HEK293 (cell line): ENCODE measurements at regions not wholly inside any gene's neighbourhood (a gene's known extent, or its start where the extent isn't known, plus 50 kb on each side); places are given as distances from the start of the nearest gene placed in this dataset.

Experiments used
- CTCF ChIA-PET: fragments of 350-600 bp; formaldehyde crosslinking; extraction: SDS; loops from one replicate; lab custom pipeline; 2021; ENCODE audit warnings: antibody characterized with exemption; lab: Yijun Ruan, JAX
- POLR2A ChIA-PET: fragments of 300-600 bp; formaldehyde crosslinking; extraction: SDS; loops from one replicate; lab custom pipeline; 2020; ENCODE audit warnings: antibody characterized with exemption, inconsistent platforms; lab: Yijun Ruan, JAX
- H3K27ac ChIP-seq: fragments of 200-500 bp; sonication (Bioruptor generic); 2 replicates; pipeline ENCODE4 v1.5.1; 2014; ENCODE audit warnings: low read depth, low read length, control low read depth, inconsistent platforms; ENCODE audit errors: extremely low read depth
- H3K36me3 ChIP-seq, 2 experiments: fragments of 200-500 bp in 1 of 2; sonication (Bioruptor generic) in 1 of 2; 1 replicate in 1 of 2; 2 replicates in 1 of 2; pipeline ENCODE4 v1.5.1; 2014 to 2017; ENCODE audit warnings: inconsistent platforms in 2 of 2, low read length in 2 of 2; ENCODE audit not compliant: control insufficient read depth in 2 of 2, insufficient read depth in 1 of 2
- H3K4me1 ChIP-seq: fragments of 200-500 bp; sonication (Bioruptor generic); 2 replicates; pipeline ENCODE4 v1.5.1; 2014; ENCODE audit warnings: mild to moderate bottlenecking, low read length, inconsistent platforms; ENCODE audit not compliant: control insufficient read depth, insufficient read depth
- H3K4me3 ChIP-seq: 2 replicates; pipeline ENCODE4 v1.5.1; 2011; ENCODE audit warnings: low read depth, mild to moderate bottlenecking, control low read depth, low read length, moderate library complexity
- H3K9me3 ChIP-seq: fragments of 200-500 bp; sonication (Bioruptor generic); 2 replicates; pipeline ENCODE4 v1.5.1; 2014; ENCODE audit warnings: low read depth, low read length, inconsistent platforms; ENCODE audit not compliant: control insufficient read depth, insufficient read depth
- FEZF1 ChIP-seq: fragments of 450-650 bp; formaldehyde crosslinking; IDR thresholded peaks from 2 replicates; pipeline ENCODE4 v1.5.1; 2016; ENCODE audit warnings: missing biosample characterization, missing genetic modification characterization
- KLF7 ChIP-seq: fragments of 450-650 bp; formaldehyde crosslinking; IDR thresholded peaks from 2 replicates; pipeline ENCODE4 v1.5.1; 2016; ENCODE audit warnings: missing biosample characterization, missing genetic modification characterization, borderline replicate concordance
- SP3 ChIP-seq: fragments of 450-650 bp; formaldehyde crosslinking; IDR thresholded peaks from 2 replicates; pipeline ENCODE4 v1.5.1; 2016; ENCODE audit warnings: missing biosample characterization, missing genetic modification characterization
- TRIM28 ChIP-seq: IDR thresholded peaks from 2 replicates; pipeline ENCODE4 v1.6.1; 2011; ENCODE audit warnings: low read length, control low read depth, borderline replicate concordance
- YY2 ChIP-seq: fragments of 450-650 bp; formaldehyde crosslinking; IDR thresholded peaks from 2 replicates; pipeline ENCODE4 v1.5.1; 2016; ENCODE audit warnings: missing biosample characterization, missing genetic modification characterization
- ZFP69B ChIP-seq: fragments of 450-650 bp; formaldehyde crosslinking; IDR thresholded peaks from 2 replicates; pipeline ENCODE4 v1.5.1; 2016; ENCODE audit warnings: missing biosample characterization, missing genetic modification characterization
- ZNF2 ChIP-seq: fragments of 450-650 bp; formaldehyde crosslinking; IDR thresholded peaks from 2 replicates; pipeline ENCODE4 v1.5.1; 2016; ENCODE audit warnings: missing biosample characterization, missing genetic modification characterization
- ZNF335 ChIP-seq: fragments of 450-650 bp; formaldehyde crosslinking; conservative IDR thresholded peaks from 2 replicates; pipeline ENCODE4 v1.5.1; 2016; ENCODE audit warnings: missing biosample characterization, missing genetic modification characterization
- ZNF394 ChIP-seq: fragments of 450-650 bp; formaldehyde crosslinking; IDR thresholded peaks from 2 replicates; pipeline ENCODE4 v1.5.1; 2016; ENCODE audit warnings: missing biosample characterization, missing genetic modification characterization, mild to moderate bottlenecking, moderate library complexity, borderline replicate concordance
- ZNF48 ChIP-seq: fragments of 450-650 bp; formaldehyde crosslinking; IDR thresholded peaks from 2 replicates; pipeline ENCODE4 v1.5.1; 2016; ENCODE audit warnings: missing biosample characterization, missing genetic modification characterization
- ZNF521 ChIP-seq: fragments of 450-650 bp; formaldehyde crosslinking; IDR thresholded peaks from 2 replicates; pipeline ENCODE4 v1.5.1; 2017; ENCODE audit warnings: missing biosample characterization, mild to moderate bottlenecking, missing genetic modification characterization
- ZNF585B ChIP-seq: fragments of 450-650 bp; formaldehyde crosslinking; IDR thresholded peaks from 2 replicates; pipeline ENCODE4 v1.5.1; 2016; ENCODE audit warnings: missing biosample characterization, missing genetic modification characterization
- ZNF610 ChIP-seq: fragments of 450-650 bp; formaldehyde crosslinking; IDR thresholded peaks from 2 replicates; pipeline ENCODE4 v1.5.1; 2016; ENCODE audit warnings: missing biosample characterization, missing genetic modification characterization, borderline replicate concordance
- ZNF626 ChIP-seq: fragments of 450-650 bp; sonication (Bioruptor Pico); formaldehyde crosslinking; IDR thresholded peaks from 2 replicates; pipeline ENCODE4 v1.5.1; 2018; ENCODE audit warnings: missing biosample characterization, missing genetic modification characterization, inconsistent platforms
- ZNF629 ChIP-seq: fragments of 450-650 bp; formaldehyde crosslinking; IDR thresholded peaks from 2 replicates; pipeline ENCODE4 v1.5.1; 2017; ENCODE audit warnings: missing biosample characterization, missing genetic modification characterization
- ZNF654 ChIP-seq: fragments of 450-650 bp; formaldehyde crosslinking; IDR thresholded peaks from 2 replicates; pipeline ENCODE4 v1.5.1; 2016; ENCODE audit warnings: low read depth, missing biosample characterization, missing genetic modification characterization
- TF ChIP-seq, protein P1 (sequence below): fragments of 450-650 bp; formaldehyde crosslinking; IDR thresholded peaks from 2 replicates; pipeline ENCODE4 v1.5.1; 2016; ENCODE audit warnings: missing biosample characterization, missing genetic modification characterization
- TF ChIP-seq, protein P2 (sequence below): fragments of 450-650 bp; formaldehyde crosslinking; IDR thresholded peaks from 2 replicates; pipeline ENCODE4; 2016; ENCODE audit warnings: missing biosample characterization, missing genetic modification characterization
- TF ChIP-seq, protein P3 (sequence below): fragments of 450-650 bp; formaldehyde crosslinking; IDR thresholded peaks from 2 replicates; pipeline ENCODE4 v1.5.1; 2016; ENCODE audit warnings: missing biosample characterization, missing genetic modification characterization, low read depth
- TF ChIP-seq, protein P4 (sequence below): fragments of 450-650 bp; IDR thresholded peaks from 2 replicates; pipeline ENCODE4 v1.5.1; 2018; ENCODE audit warnings: missing biosample characterization, mild to moderate bottlenecking, missing genetic modification characterization

DNA sequence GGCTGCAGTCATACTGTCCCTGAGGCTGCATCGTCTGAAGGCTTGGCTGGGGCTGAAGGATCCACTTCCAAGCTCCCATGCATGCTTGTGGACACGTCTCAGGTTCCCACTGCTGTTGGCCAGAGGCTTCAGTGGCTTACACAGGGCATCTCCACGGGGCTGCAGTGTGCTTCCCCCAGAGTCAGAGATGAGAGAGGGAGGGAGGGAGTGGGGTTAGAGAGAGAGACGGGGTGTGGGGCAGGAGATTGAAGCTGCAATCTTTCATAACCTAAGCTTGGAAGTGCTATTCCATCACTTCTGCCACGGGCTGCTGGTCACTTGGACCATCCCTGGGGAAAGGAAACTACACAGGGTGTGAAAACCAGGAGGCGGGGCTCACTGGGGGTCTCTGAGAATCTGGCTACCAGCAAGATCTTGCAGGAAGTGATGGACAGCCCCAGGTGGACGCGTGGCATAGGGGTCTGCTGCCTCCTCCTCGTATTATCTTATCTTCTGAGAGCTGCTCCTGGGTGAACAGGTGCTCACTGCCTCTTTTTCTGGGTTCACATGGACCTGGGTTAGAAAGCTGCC, 63.0 kb upstream of the MYEOV start:
- TF ChIP-seq, protein P1, sequence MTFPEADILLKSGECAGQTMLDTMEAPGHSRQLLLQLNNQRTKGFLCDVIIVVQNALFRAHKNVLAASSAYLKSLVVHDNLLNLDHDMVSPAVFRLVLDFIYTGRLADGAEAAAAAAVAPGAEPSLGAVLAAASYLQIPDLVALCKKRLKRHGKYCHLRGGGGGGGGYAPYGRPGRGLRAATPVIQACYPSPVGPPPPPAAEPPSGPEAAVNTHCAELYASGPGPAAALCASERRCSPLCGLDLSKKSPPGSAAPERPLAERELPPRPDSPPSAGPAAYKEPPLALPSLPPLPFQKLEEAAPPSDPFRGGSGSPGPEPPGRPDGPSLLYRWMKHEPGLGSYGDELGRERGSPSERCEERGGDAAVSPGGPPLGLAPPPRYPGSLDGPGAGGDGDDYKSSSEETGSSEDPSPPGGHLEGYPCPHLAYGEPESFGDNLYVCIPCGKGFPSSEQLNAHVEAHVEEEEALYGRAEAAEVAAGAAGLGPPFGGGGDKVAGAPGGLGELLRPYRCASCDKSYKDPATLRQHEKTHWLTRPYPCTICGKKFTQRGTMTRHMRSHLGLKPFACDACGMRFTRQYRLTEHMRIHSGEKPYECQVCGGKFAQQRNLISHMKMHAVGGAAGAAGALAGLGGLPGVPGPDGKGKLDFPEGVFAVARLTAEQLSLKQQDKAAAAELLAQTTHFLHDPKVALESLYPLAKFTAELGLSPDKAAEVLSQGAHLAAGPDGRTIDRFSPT (tag by site-specific recombination) = no peak
- TF ChIP-seq TRIM28 (no peak), ZFP69B (tag by site-specific recombination) (no peak), ZNF335 (no peak), ZNF48 (no peak), KLF7 (no peak)
- TF ChIP-seq, protein P2, sequence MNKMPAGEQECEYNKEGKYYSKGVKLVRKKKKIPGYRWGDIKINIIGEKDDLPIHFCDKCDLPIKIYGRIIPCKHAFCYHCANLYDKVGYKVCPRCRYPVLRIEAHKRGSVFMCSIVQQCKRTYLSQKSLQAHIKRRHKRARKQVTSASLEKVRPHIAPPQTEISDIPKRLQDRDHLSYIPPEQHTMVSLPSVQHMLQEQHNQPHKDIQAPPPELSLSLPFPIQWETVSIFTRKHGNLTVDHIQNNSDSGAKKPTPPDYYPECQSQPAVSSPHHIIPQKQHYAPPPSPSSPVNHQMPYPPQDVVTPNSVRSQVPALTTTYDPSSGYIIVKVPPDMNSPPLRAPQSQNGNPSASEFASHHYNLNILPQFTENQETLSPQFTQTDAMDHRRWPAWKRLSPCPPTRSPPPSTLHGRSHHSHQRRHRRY (tag by site-specific recombination) = no peak
- Histone ChIP-seq H3K4me1 (no peaks in the 10 kb centered on the region), H3K27ac (no peak overlapping the region), H3K9me3 (no peaks in the 10 kb centered on the region), H3K36me3 (no peaks in the 10 kb centered on the region), H3K4me3 (no peak overlapping the region)
- POLR2A ChIA-PET = no interaction called here
- CTCF ChIA-PET = no interaction called here

DNA sequence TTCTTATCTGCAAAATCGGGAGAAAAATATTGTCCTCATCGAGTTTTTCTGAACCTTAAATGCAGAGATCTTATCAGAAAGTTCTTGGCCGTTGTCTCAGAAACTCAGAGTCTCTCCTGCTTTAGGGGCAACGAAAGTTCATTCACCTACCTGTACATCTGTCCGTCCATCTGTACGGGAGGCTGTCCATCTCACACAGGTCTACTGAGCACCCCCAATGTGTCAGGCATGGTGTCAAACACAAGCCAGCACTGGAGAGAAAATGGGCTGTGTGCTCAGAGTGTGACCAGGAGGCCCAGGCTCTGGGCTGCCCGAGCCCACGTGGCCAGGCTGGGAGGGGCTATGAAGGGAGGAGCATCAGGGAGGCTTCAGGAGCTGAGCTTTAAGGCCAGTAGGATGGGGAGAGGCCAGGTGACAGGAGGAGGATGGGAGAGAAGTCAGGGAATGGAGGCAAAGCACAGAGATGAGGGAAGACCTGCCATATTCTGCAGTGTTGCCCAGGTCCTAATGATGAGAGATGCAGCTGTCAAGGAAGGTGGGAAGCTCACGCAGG, 62.4 kb upstream of the MYEOV start:
- no peaks in the 10 kb centered on the region for H3K9me3 ChIP-seq
- CTCF ChIA-PET = interaction anchor here (0.7 kb wide), 1 partner anchor 100 kb away, joined by 3 read pairs; no protein-coding TSS in a partner anchor
- H3K4me1 ChIP-seq = no peaks in the 10 kb centered on the region
- no peak overlapping the region for H3K27ac ChIP-seq
- POLR2A ChIA-PET = no interaction called here
- no peak overlapping the region for H3K4me3 ChIP-seq
- no peak for TF ChIP-seq ZNF521 (tag by site-specific recombination)
- TF ChIP-seq, protein P3, sequence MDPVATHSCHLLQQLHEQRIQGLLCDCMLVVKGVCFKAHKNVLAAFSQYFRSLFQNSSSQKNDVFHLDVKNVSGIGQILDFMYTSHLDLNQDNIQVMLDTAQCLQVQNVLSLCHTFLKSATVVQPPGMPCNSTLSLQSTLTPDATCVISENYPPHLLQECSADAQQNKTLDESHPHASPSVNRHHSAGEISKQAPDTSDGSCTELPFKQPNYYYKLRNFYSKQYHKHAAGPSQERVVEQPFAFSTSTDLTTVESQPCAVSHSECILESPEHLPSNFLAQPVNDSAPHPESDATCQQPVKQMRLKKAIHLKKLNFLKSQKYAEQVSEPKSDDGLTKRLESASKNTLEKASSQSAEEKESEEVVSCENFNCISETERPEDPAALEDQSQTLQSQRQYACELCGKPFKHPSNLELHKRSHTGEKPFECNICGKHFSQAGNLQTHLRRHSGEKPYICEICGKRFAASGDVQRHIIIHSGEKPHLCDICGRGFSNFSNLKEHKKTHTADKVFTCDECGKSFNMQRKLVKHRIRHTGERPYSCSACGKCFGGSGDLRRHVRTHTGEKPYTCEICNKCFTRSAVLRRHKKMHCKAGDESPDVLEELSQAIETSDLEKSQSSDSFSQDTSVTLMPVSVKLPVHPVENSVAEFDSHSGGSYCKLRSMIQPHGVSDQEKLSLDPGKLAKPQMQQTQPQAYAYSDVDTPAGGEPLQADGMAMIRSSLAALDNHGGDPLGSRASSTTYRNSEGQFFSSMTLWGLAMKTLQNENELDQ (tag by site-specific recombination) = no peak
- no peak for TF ChIP-seq ZNF629
- TF ChIP-seq YY2 (tag by site-specific recombination) = no peak
- no peak for TF ChIP-seq ZNF394 (tag by site-specific recombination)
- TF ChIP-seq, all 188 proteins: peak for 0
- no peaks in the 10 kb centered on the region for H3K36me3 ChIP-seq

DNA sequence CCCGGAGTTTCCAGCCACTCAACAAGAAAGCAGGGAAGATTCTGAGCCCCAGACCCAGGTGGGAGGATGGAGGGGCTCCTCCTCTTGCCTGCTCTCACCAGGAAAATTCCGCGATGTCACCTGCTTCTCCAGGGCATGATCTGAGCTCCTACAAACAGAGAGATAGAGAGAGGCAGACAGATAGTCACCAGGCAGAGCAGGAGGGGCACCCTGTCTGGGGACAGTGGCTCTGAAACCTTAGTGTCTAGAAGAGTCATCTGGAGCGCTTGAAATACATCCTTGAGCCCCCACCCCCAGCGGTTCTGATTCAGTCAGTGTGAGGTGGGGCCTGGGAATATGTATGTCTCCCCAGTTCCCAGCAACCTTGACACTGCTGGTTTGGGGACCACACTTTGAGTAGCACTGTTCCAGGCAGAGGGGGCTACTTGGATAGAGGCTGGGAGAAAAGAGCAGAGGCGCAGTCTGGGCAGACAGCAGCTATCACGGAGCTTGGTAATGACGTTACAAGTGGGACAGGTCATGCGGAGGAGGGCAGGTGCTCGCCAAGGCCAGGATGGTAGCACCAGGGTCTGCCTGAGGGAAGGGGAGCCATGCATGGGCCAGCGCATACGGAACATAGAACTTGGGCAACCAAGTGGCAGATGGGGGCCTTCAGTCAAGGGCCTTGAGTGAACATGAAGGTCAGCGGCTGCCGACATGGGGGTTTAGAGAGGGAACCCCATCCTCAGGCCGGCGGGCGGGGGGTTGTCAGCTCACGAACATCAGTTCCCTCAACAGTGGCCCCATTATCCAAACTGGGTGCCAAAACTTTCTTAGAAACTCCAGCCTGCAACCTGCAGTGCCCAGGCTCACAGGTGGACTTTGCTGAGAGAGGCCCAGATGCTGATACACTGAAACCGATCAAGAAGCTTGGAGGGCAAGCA, 60.9 kb upstream of the MYEOV start:
- POLR2A ChIA-PET = no interaction called here
- no peaks in the 10 kb centered on the region for H3K4me1 ChIP-seq
- CTCF ChIA-PET = interaction anchor here (0.6 kb wide), 1 partner anchor 310 kb away, joined by 3 read pairs; no protein-coding TSS in a partner anchor
- no peaks in the 10 kb centered on the region for H3K36me3 ChIP-seq
- no peak overlapping the region for H3K4me3 ChIP-seq
- H3K9me3 ChIP-seq = no peaks in the 10 kb centered on the region
- no peak overlapping the region for H3K27ac ChIP-seq
- TF ChIP-seq ZNF585B (no peak), ZNF610 (tag by site-specific recombination) (no peak), ZNF654 (no peak), FEZF1 (no peak), ZNF626 (tag by site-specific recombination) (no peak), ZNF2 (tag by site-specific recombination) (no peak), SP3 (no peak)
- TF ChIP-seq, protein P4, sequence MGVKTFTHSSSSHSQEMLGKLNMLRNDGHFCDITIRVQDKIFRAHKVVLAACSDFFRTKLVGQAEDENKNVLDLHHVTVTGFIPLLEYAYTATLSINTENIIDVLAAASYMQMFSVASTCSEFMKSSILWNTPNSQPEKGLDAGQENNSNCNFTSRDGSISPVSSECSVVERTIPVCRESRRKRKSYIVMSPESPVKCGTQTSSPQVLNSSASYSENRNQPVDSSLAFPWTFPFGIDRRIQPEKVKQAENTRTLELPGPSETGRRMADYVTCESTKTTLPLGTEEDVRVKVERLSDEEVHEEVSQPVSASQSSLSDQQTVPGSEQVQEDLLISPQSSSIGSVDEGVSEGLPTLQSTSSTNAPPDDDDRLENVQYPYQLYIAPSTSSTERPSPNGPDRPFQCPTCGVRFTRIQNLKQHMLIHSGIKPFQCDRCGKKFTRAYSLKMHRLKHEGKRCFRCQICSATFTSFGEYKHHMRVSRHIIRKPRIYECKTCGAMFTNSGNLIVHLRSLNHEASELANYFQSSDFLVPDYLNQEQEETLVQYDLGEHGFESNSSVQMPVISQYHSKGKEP (tag by site-specific recombination) = no peak
